Adrenal gland (tissue), 9 donors: ENCODE measurements at regions not wholly inside any gene's neighbourhood (a gene's known extent, or its start where the extent isn't known, plus 50 kb on each side); places are given as distances from the start of the nearest gene placed in this dataset.

ENCODE experiments used
- DNase-seq, 7 donors: peaks; one replicate each; pipeline ENCODE4 v3.0.0-alpha.2; 2019 to 2020
- H3K27ac ChIP-seq, 5 donors: fragments of 200-600 bp; sonication (generic) in 4 of 5; 1 replicate in 3 of 5; 2 replicates in 2 of 5; pipeline versions ENCODE4 v1.5.1 to v1.8.0; 2016 to 2020; ENCODE audit warnings: mild to moderate bottlenecking in 1 of 5
- H3K27me3 ChIP-seq: fragments of 200-600 bp; 2 replicates; pipeline ENCODE4 v1.8.0; 2021
- H3K36me3 ChIP-seq, 2 donors: fragments of 200-600 bp; replicated peaks in 1 of 2; 1 replicate in 1 of 2; 2 replicates in 1 of 2; pipeline versions ENCODE4 v1.5.1 to v1.8.0; 2018 to 2022
- H3K4me1 ChIP-seq, 2 donors: fragments of 200-600 bp; replicated peaks in 1 of 2; 1 replicate in 1 of 2; 2 replicates in 1 of 2; pipeline versions ENCODE4 v1.5.1 to v1.8.0; 2018 to 2021
- H3K4me3 ChIP-seq, 4 donors: fragments of 200-600 bp; sonication (generic) in 3 of 4; one replicate each; pipeline ENCODE4 v1.5.1; 2016 to 2018
- H3K9me3 ChIP-seq, 3 donors: fragments of 200-600 bp; sonication (generic) in 1 of 3; replicated peaks in 1 of 3; 1 replicate in 2 of 3; 2 replicates in 1 of 3; pipeline versions ENCODE4 v1.5.1 to v1.8.0; 2016 to 2021
- POLR2A ChIP-seq, 2 donors: fragments of 450-650 bp; IDR thresholded peaks; one replicate each; pipeline ENCODE4 v1.6.1; 2017; ENCODE audit warnings: antibody characterized with exemption in 2 of 2, mild to moderate bottlenecking in 2 of 2, moderate library complexity in 1 of 2
- WGBS, 4 donors: extraction: QIAGEN DNeasy Blood & Tissue Kit in 2 of 4; methylation state at CpG; one replicate each; pipeline versions ENCODE4 v1.1.5 to v1.1.7; 2013 to 2017; 5-methylcytosine and 5-hydroxymethylcytosine counted together
- intact Hi-C, 2 donors: fragments of 100-400 bp; cut with DNase I; formaldehyde crosslinking; loops; one replicate each; pipeline versions ENCODE4 v1.14.1 to v1.15.0; 2022 to 2023
- TF ChIP-seq, protein P1 (sequence below), 6 experiments: fragments of 450-650 bp in 4 of 6; fragments of 200-600 bp in 2 of 6; sonication (generic) in 1 of 6; IDR thresholded peaks; 1 replicate in 5 of 6; 2 replicates in 1 of 6; pipeline versions ENCODE4 v1.5.1 to v1.8.0; 2016 to 2021; ENCODE audit warnings: antibody characterized with exemption in 6 of 6, mild to moderate bottlenecking in 2 of 6, moderate library complexity in 1 of 6
- donor health status: healthy with polysubstance abuse.
- donor health status: Bipolar disorder and iron deficiency.
- donor health status: DM: yes; HTN: yes; CAD: no.
- donor health status: DM: no; HTN: no; CAD: no.
- donor health status: DM: no; HTN: no; CAD: no.

DNA sequence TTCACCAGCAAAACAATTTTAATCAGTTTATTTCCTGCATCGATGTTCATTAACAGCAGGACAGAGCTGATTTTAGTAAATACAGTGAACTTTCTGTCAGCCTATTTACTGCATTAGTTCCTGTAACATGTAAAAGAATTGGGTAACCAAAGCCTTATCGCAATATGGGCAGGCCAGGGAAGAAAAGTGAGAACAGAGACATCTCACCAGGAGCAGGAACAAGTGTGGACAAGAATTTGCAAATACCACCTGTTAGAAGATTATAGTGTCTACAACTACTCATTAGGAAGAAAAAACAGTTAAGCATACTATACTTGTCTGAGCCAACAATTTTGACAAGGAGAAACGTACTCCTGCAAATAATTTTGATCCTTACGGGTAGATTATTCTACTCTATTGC, 1293.9 kb downstream of the PLA2G4A start:
- H3K9me3 ChIP-seq, result no peaks in the 10 kb centered on the region
- H3K27ac ChIP-seq, result no peak overlapping the region
- no peak for DNase-seq
- no peaks in the 10 kb centered on the region for H3K27me3 ChIP-seq
- intact Hi-C loops, result no loop called here
- TF ChIP-seq, protein P1, sequence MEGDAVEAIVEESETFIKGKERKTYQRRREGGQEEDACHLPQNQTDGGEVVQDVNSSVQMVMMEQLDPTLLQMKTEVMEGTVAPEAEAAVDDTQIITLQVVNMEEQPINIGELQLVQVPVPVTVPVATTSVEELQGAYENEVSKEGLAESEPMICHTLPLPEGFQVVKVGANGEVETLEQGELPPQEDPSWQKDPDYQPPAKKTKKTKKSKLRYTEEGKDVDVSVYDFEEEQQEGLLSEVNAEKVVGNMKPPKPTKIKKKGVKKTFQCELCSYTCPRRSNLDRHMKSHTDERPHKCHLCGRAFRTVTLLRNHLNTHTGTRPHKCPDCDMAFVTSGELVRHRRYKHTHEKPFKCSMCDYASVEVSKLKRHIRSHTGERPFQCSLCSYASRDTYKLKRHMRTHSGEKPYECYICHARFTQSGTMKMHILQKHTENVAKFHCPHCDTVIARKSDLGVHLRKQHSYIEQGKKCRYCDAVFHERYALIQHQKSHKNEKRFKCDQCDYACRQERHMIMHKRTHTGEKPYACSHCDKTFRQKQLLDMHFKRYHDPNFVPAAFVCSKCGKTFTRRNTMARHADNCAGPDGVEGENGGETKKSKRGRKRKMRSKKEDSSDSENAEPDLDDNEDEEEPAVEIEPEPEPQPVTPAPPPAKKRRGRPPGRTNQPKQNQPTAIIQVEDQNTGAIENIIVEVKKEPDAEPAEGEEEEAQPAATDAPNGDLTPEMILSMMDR (IDR thresholded peaks at IDR 0.05), result no peak
- H3K36me3 ChIP-seq, result no peaks in the 10 kb centered on the region
- H3K4me3 ChIP-seq, result no peak overlapping the region
- H3K4me1 ChIP-seq, result no peaks in the 10 kb centered on the region
- WGBS, 4 donors, result 83 to 91% (median 86%) methylated on average over 4 of the region's 4 CpGs

DNA sequence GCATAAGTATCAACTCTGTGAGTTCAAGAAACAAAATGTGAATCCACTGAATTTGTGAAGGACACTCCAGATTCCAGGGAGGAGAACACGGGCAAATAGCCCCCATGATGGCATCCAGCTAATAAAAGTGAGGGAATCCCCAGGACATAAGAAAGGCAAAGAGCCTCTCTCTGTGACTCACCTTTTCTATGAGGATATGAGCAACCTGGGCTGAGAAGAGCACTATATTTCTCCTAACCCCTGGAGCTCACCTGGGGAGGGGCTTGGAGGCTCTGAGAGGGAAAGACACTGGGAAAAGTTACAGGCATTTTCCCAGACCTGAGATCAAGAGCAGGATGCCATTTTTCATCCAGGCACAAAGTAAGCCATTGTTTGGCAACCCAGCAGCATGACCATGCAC, 1298.8 kb downstream of the PLA2G4A start:
- intact Hi-C loops, result no loop called here
- Histone ChIP-seq H3K36me3 (no peaks in the 10 kb centered on the region), H3K9me3 (no peaks in the 10 kb centered on the region), H3K27me3 (no peaks in the 10 kb centered on the region), H3K27ac (no peak overlapping the region), H3K4me1 (no peaks in the 10 kb centered on the region), H3K4me3 (no peak overlapping the region)
- WGBS, 4 donors, result 46 to 67% (median 53%) methylated on average over 1 of the region's 1 CpG
- TF ChIP-seq, protein P1 (IDR thresholded peaks at IDR 0.05), result no peak
- no peak for TF ChIP-seq POLR2A (IDR thresholded peaks at IDR 0.05)
- no peak for DNase-seq

DNA sequence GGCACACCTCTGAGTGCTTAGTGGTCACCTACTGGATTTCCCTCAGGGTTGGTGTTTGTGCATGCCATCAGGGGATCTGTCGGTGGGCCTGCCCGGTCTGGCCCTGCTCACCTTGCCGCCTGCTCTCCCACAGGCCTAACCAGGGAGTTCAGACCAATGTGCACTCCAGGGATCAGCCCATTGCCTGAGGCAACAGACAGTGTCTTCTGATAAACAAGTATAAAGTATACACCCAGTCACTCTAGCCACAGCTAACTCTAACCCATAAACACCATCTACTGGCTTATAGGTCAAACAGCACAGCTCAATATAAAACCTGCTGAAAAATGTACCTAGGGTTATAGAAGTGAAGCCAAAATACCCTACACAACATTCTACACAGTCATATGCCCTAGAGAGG, 1300.0 kb downstream of the PLA2G4A start:
- Histone ChIP-seq H3K36me3 (no peaks in the 10 kb centered on the region), H3K4me3 (no peak overlapping the region), H3K27ac (no peak overlapping the region), H3K27me3 (no peaks in the 10 kb centered on the region), H3K4me1 (no peaks in the 10 kb centered on the region), H3K9me3 (no peaks in the 10 kb centered on the region)
- intact Hi-C loops, result no loop called here
- no peak for DNase-seq
- WGBS, 4 donors, result 79 to 100% (median 90%) methylated on average over 3 of the region's 3 CpGs
- TF ChIP-seq POLR2A (IDR thresholded peaks at IDR 0.05), result no peak
- TF ChIP-seq, protein P1 (IDR thresholded peaks at IDR 0.05), result no peak

DNA sequence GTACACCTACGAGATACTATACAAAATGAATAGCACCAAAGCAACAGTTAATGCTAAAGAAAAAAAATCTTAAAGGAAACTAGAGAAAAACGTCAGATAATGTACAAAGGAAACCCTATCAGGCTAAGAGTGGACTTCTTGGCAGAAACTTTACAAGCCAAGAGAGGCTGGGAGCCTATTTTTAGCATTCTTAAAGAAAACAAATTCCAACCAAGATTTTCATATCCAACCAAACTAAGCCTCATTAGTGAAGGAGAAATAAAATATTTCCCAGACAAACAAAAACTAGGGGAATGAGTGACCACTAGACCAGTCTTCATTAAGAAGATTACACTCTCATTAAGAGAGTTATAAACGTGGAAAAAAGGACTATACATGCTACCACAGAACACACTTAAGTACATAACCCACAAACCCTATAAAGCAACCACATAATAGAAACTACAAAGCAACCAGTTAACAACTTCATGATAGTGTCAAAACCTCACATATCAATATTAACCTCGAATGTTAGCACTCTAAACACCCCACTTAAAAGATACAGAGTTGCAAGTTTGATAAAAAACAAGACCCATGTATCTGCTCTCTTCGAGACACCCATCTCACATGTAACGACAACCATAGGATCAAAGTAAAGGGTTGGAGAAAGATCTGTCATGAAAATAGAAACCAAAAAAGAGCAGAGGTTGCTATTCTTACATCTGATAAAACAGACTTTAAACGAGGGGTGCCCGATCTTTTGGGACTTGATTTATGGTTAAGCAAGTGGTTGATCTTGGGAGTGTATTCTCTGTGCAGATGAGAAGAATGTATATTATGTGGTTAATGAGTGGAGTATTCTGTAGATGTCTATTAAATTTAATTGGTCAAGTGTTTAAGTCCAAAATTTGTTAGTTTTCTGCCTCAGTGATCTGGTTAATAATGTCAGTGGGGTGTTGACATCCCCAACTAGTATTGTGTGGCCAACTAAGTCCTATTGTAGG, 1301.4 kb downstream of the PLA2G4A start:
- H3K27me3 ChIP-seq, result no peaks in the 10 kb centered on the region
- 59 to 65% (median 61%) methylated on average over 8 of the region's 8 CpGs for WGBS, 4 donors

More for the DNA sequence above, 1301.4 kb downstream of the PLA2G4A start:
- Histone ChIP-seq H3K9me3 (no peaks in the 10 kb centered on the region), H3K4me1 (no peaks in the 10 kb centered on the region), H3K4me3 (no peak overlapping the region), H3K27ac (no peak overlapping the region), H3K36me3 (no peaks in the 10 kb centered on the region)
- no peak for TF ChIP-seq POLR2A (IDR thresholded peaks at IDR 0.05)
- TF ChIP-seq, protein P1 (IDR thresholded peaks at IDR 0.05), result no peak
- DNase-seq, result no peak
- intact Hi-C loops, result no loop called here
